IMR-90 (cell line): ENCODE measurements at regions not wholly inside any gene's neighbourhood (a gene's known extent, or its start where the extent isn't known, plus 50 kb on each side); places are given as distances from the start of the nearest gene placed in this dataset.

Source experiments
- ATAC-seq: fragments of 200-7000 bp; cut with Tn5 transposase; 2 replicates; pipeline ENCODE4 v1.9.1; 2020; ENCODE audit warnings: low read depth, mild to moderate bottlenecking, moderate library complexity
- BruUV-seq: library from RNA; stranded (reverse); fragments of 400-500 nt; replicated peaks from 2 replicates; lab custom pipeline; 2021; lab: Mats Ljungman, UMichigan
- CTCF ChIA-PET: fragments of 300-600 bp; formaldehyde crosslinking; extraction: SDS; loops from one replicate; lab custom pipeline; 2021; ENCODE audit warnings: antibody characterized with exemption; lab: Yijun Ruan, JAX
- POLR2A ChIA-PET: fragments of 300-600 bp; sonication (Branson Sonifier 250); formaldehyde crosslinking; loops from one replicate; lab custom pipeline; 2022; ENCODE audit warnings: antibody characterized with exemption; ENCODE audit not compliant: unreplicated experiment; lab: Charles Lee
- DNase-seq: peaks from one replicate; pipeline ENCODE4 v3.0.0; 2013
- H2AFZ ChIP-seq: replicated peaks from 2 replicates; pipeline ENCODE3; 2013; ENCODE audit warnings: low read length, mild to moderate bottlenecking; ENCODE audit not compliant: poor library complexity
- H2AK5ac ChIP-seq: 2 replicates; pipeline ENCODE4 v1.6.1; 2013; ENCODE audit warnings: low read depth, low read length, inconsistent platforms
- H2AK9ac ChIP-seq: replicated peaks from 2 replicates; pipeline ENCODE3; 2013; ENCODE audit warnings: mild to moderate bottlenecking, low read depth, low read length, moderate library complexity; ENCODE audit not compliant: poor library complexity
- H2BK120ac ChIP-seq: 2 replicates; pipeline ENCODE4 v1.6.1; 2013; ENCODE audit warnings: low read depth, low read length, inconsistent platforms
- H2BK15ac ChIP-seq: 3 replicates; pipeline ENCODE4 v1.6.1; 2013; ENCODE audit warnings: low read depth, low read length, inconsistent platforms
- H2BK20ac ChIP-seq: 2 replicates; pipeline ENCODE4 v1.6.1; 2013; ENCODE audit warnings: low read depth, mild to moderate bottlenecking, inconsistent platforms, low read length, moderate library complexity
- H2BK5ac ChIP-seq: 2 replicates; pipeline ENCODE4 v1.6.1; 2013; ENCODE audit warnings: mild to moderate bottlenecking, low read depth, low read length, inconsistent platforms; ENCODE audit not compliant: poor library complexity, severe bottlenecking
- H3K14ac ChIP-seq: replicated peaks from 2 replicates; pipeline ENCODE4 v1.6.1; 2013; ENCODE audit warnings: low read depth, low read length, inconsistent platforms
- H3K18ac ChIP-seq: 2 replicates; pipeline ENCODE4 v1.6.1; 2013; ENCODE audit warnings: low read depth, low read length, control low read depth
- H3K23ac ChIP-seq: 2 replicates; pipeline ENCODE4 v1.6.1; 2013; ENCODE audit warnings: low read depth, low read length, inconsistent platforms
- H3K27ac ChIP-seq: 2 replicates; pipeline ENCODE4 v1.5.1; 2013; ENCODE audit warnings: mild to moderate bottlenecking, control low read depth, low read length; ENCODE audit not compliant: insufficient read depth
- H3K27me3 ChIP-seq: 2 replicates; pipeline ENCODE4 v1.6.1; 2013; ENCODE audit warnings: low read length; ENCODE audit not compliant: control insufficient read depth, insufficient read depth
- H3K36me3 ChIP-seq: 2 replicates; pipeline ENCODE4 v1.6.1; 2013; ENCODE audit warnings: low read length, mixed read lengths; ENCODE audit not compliant: control insufficient read depth, insufficient read depth
- H3K4ac ChIP-seq: 2 replicates; pipeline ENCODE4 v1.6.1; 2013; ENCODE audit warnings: low read depth, low read length, inconsistent platforms
- H3K4me1 ChIP-seq: 2 replicates; pipeline ENCODE4 v1.6.1; 2013; ENCODE audit warnings: low read length, mixed read lengths; ENCODE audit not compliant: control insufficient read depth, insufficient read depth
- H3K4me2 ChIP-seq: 2 replicates; pipeline ENCODE4 v1.6.1; 2013; ENCODE audit warnings: low read depth, mild to moderate bottlenecking, control low read depth, low read length, moderate library complexity
- H3K4me3 ChIP-seq: 2 replicates; pipeline ENCODE4 v1.5.1; 2013; ENCODE audit warnings: low read depth, mild to moderate bottlenecking, control low read depth, low read length, moderate library complexity; ENCODE audit not compliant: insufficient read depth
- H3K56ac ChIP-seq: 2 replicates; pipeline ENCODE4 v1.6.1; 2013; ENCODE audit warnings: low read length, inconsistent platforms; ENCODE audit not compliant: insufficient read depth; ENCODE audit errors: extremely low read depth
- H3K79me1 ChIP-seq, 2 experiments: 2 replicates each; pipeline ENCODE4 v1.6.1; 2013; ENCODE audit warnings: low read length in 2 of 2, inconsistent platforms in 1 of 2, low read depth in 1 of 2
- H3K9ac ChIP-seq: 2 replicates; pipeline ENCODE4 v1.6.1; 2013; ENCODE audit warnings: low read depth, low read length, control low read depth
- H3K9me1 ChIP-seq: 2 replicates; pipeline ENCODE4 v1.6.1; 2013; ENCODE audit warnings: low read length, inconsistent platforms; ENCODE audit not compliant: insufficient read depth
- H3K9me3 ChIP-seq: 2 replicates; pipeline ENCODE4 v1.6.1; 2013; ENCODE audit warnings: low read length; ENCODE audit not compliant: control insufficient read depth, insufficient read depth
- H4K20me1 ChIP-seq: 2 replicates; pipeline ENCODE4 v1.6.1; 2013; ENCODE audit warnings: low read length, inconsistent platforms; ENCODE audit not compliant: insufficient read depth
- H4K5ac ChIP-seq: 2 replicates; pipeline ENCODE4 v1.6.1; 2013; ENCODE audit warnings: mild to moderate bottlenecking, low read depth, low read length, control low read depth
- H4K8ac ChIP-seq, 2 experiments: 2 replicates each; pipeline ENCODE4 v1.6.1; 2013; ENCODE audit warnings: low read depth in 2 of 2, low read length in 2 of 2, control low read depth in 1 of 2, inconsistent platforms in 1 of 2
- H4K91ac ChIP-seq: 2 replicates; pipeline ENCODE4 v1.6.1; 2013; ENCODE audit warnings: low read depth, low read length, inconsistent platforms; ENCODE audit not compliant: insufficient read depth
- CEBPB ChIP-seq: IDR thresholded peaks from 2 replicates; pipeline ENCODE4 v1.6.1; 2012; ENCODE audit warnings: low read depth, low read length, improper control_type of control experiment
- CTCF ChIP-seq: conservative IDR thresholded peaks from 2 replicates; pipeline ENCODE4 v1.5.1; 2012; ENCODE audit warnings: mild to moderate bottlenecking, low read depth, low read length, improper control_type of control experiment
- FOS ChIP-seq: fragments of 150-350 bp; IDR thresholded peaks from 2 replicates; pipeline ENCODE4 v1.6.1; 2016; ENCODE audit warnings: low read depth, low read length
- WGBS, 2 experiments: methylation state at CpG; one replicate each; pipeline versions ENCODE4 v1.1.5 to v1.1.7; 2013; ENCODE audit warnings: missing lambda C conversion rate in 2 of 2; ENCODE audit not compliant: insufficient read length in 1 of 2; ENCODE audit errors: extremely low coverage in 2 of 2; 5-methylcytosine and 5-hydroxymethylcytosine counted together
- dilution Hi-C: fragments of 300-500 bp; cut with HindIII; formaldehyde crosslinking; loops from one replicate; pipeline ENCODE4 v1.14.3; 2018; ENCODE audit warnings: low sequenced_read_pairs; ENCODE audit not compliant: unreplicated experiment
- in situ Hi-C: fragments of 300-500 bp; cut with MboI; formaldehyde crosslinking; loops from 3 replicates; pipeline ENCODE4 v1.14.3; 2019; ENCODE audit warnings: low sequenced_read_pairs, inconsistent platforms, mixed read lengths
- intact Hi-C: fragments of 100-400 bp; cut with micrococcal nuclease; formaldehyde crosslinking; loops from 2 replicates; pipeline ENCODE4 v1.10.0; 2022

GRCh38 chr5:31113666-31114350 is 79.7 kb upstream of the CDH6 start:
- H4K20me1 ChIP-seq: no peaks in the 10 kb centered on the region
- peak overlapping the region; percentile 45; the same call in 1 of the 2 replicates for H3K4ac ChIP-seq
- intact Hi-C loops (no loop called here), in situ Hi-C loops (no loop called here), dilution Hi-C loops (no loop called here)
- no peak for DNase-seq
- H3K27ac ChIP-seq: no peak overlapping the region
- H2AK9ac ChIP-seq: no peak overlapping the region
- H3K27me3 ChIP-seq: no peaks in the 10 kb centered on the region
- H2BK120ac ChIP-seq: peak overlapping the region; percentile 69; the same call in 1 of the 2 replicates
- peak overlapping the region; percentile 90 for H2BK5ac ChIP-seq
- peak; percentile 40; the same call in 1 of the 2 replicates for ATAC-seq
- no peak overlapping the region for H3K4me3 ChIP-seq
- peak overlapping the region; percentile 44 to 52; a peak in 2 of 4 replicates for H4K8ac ChIP-seq
- ChIA-PET CTCF (interaction anchor here (1.0 to 1.4 kb wide), 2 partner anchors 8 to 150 kb away, joined by 3 to 4 read pairs; no protein-coding TSS in a partner anchor), POLR2A (interaction anchor here (0.6 kb wide), 1 partner anchor 93 kb away, joined by 7 read pairs; no protein-coding TSS in a partner anchor)
- peak overlapping the region; percentile 80 for H2BK20ac ChIP-seq
- H3K4me1 ChIP-seq: peaks cover 4% of the 10 kb centered on the region; the same call in 1 of the 2 replicates
- H3K23ac ChIP-seq: peak overlapping the region; percentile 18; the same call in 1 of the 2 replicates
- H3K18ac ChIP-seq: peak overlapping the region; percentile 86; the same call in 1 of the 2 replicates
- TF ChIP-seq CEBPB (no peak), FOS (no peak), CTCF (no peak)
- no CpG with 5 or more reads among the region's 1 CpG for WGBS, 2 experiments
- peak overlapping the region; percentile 47; the same call in 1 of the 2 replicates for H2AK5ac ChIP-seq
- BruUV-seq: no TSS peak
- H3K79me1 ChIP-seq: no peaks in the 10 kb centered on the region
- no peak overlapping the region for H3K56ac ChIP-seq
- peak overlapping the region; percentile 97 for H2BK15ac ChIP-seq
- no peaks in the 10 kb centered on the region for H3K9me3 ChIP-seq
- H3K9ac ChIP-seq: no peak overlapping the region
- no peaks in the 10 kb centered on the region for H3K9me1 ChIP-seq
- H2AFZ ChIP-seq: no peak overlapping the region
- H4K5ac ChIP-seq: peak overlapping the region; percentile 55; the same call in 1 of the 2 replicates
- H3K14ac ChIP-seq: peak overlapping the region; percentile 43; the same call in 1 of the 2 replicates
- H3K4me2 ChIP-seq: no peak overlapping the region
- H3K36me3 ChIP-seq: no peaks in the 10 kb centered on the region
- peak overlapping the region; percentile 66 for H4K91ac ChIP-seq
